Body of pancreas (tissue), 4 donors: ENCODE measurements at regions not wholly inside any gene's neighbourhood (a gene's known extent, or its start where the extent isn't known, plus 50 kb on each side); places are given as distances from the start of the nearest gene placed in this dataset.
A peak's percentile ranks its signal among the peaks of the same experiment; 100 is the strongest.

ENCODE experiments used
- ATAC-seq: fragments of 150-250 bp; one replicate; pipeline ENCODE4 v1.9.1; 2016
- DNase-seq, 4 donors: peaks; one replicate each; pipeline ENCODE4 v3.0.0-alpha.2; 2019
- H3K27ac ChIP-seq, 4 donors: fragments of 200-600 bp; sonication (generic); 1 replicate in 3 of 4; 2 replicates in 1 of 4; pipeline versions ENCODE4 v1.5.1 to v1.6.1; 2016 to 2019; ENCODE audit warnings: mild to moderate bottlenecking in 1 of 4, mixed read lengths in 1 of 4, moderate library complexity in 1 of 4
- H3K27me3 ChIP-seq, 2 donors: fragments of 200-600 bp; sonication (generic); one replicate each; pipeline ENCODE4 v1.6.0; 2016; ENCODE audit warnings: mild to moderate bottlenecking in 1 of 2
- H3K36me3 ChIP-seq, 2 donors: fragments of 200-600 bp; sonication (generic); replicated peaks in 1 of 2; 2 replicates each; pipeline ENCODE4 v1.5.1; 2016; ENCODE audit warnings: low read depth in 2 of 2; ENCODE audit not compliant: insufficient read depth in 1 of 2
- H3K4me1 ChIP-seq: fragments of 200-600 bp; sonication (generic); one replicate; pipeline ENCODE4 v1.6.0; 2016
- H3K4me3 ChIP-seq, 2 donors: fragments of 200-600 bp; sonication (generic); 1 replicate in 1 of 2; 2 replicates in 1 of 2; pipeline ENCODE4 v1.5.1; 2016 to 2019
- H3K9me3 ChIP-seq, 3 donors: fragments of 200-600 bp; sonication (generic); 1 replicate in 2 of 3; 2 replicates in 1 of 3; pipeline ENCODE4 v1.5.1; 2016
- POLR2A ChIP-seq, 3 donors: fragments of 450-650 bp; IDR thresholded peaks; one replicate each; pipeline ENCODE4 v1.6.1; 2016; ENCODE audit warnings: antibody characterized with exemption in 3 of 3, mild to moderate bottlenecking in 2 of 3
- WGBS, 2 donors: methylation state at CpG; one replicate each; pipeline ENCODE4 v1.1.5; 2017; 5-methylcytosine and 5-hydroxymethylcytosine counted together
- intact Hi-C: fragments of 100-400 bp; cut with DNase I; formaldehyde crosslinking; loops from one replicate; pipeline ENCODE4 v1.15.1; 2023
- TF ChIP-seq, protein P1 (sequence below), 7 experiments: fragments of 450-650 bp in 4 of 7; fragments of 200-600 bp in 3 of 7; sonication (generic) in 3 of 7; IDR thresholded peaks; one replicate each; pipeline ENCODE4 v1.5.1; 2016 to 2019; ENCODE audit warnings: antibody characterized with exemption in 7 of 7

GRCh38 chr7:12861070-12861469 is 173.6 kb downstream of the ARL4A start:
- H3K36me3 ChIP-seq: no peaks in the 10 kb centered on the region
- peak; percentile 95 for ATAC-seq
- H3K27me3 ChIP-seq: no peaks in the 10 kb centered on the region
- H3K4me3 ChIP-seq: no peak overlapping the region
- TF ChIP-seq, protein P1, sequence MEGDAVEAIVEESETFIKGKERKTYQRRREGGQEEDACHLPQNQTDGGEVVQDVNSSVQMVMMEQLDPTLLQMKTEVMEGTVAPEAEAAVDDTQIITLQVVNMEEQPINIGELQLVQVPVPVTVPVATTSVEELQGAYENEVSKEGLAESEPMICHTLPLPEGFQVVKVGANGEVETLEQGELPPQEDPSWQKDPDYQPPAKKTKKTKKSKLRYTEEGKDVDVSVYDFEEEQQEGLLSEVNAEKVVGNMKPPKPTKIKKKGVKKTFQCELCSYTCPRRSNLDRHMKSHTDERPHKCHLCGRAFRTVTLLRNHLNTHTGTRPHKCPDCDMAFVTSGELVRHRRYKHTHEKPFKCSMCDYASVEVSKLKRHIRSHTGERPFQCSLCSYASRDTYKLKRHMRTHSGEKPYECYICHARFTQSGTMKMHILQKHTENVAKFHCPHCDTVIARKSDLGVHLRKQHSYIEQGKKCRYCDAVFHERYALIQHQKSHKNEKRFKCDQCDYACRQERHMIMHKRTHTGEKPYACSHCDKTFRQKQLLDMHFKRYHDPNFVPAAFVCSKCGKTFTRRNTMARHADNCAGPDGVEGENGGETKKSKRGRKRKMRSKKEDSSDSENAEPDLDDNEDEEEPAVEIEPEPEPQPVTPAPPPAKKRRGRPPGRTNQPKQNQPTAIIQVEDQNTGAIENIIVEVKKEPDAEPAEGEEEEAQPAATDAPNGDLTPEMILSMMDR (IDR thresholded peaks at IDR 0.05): no peak
- no peak for TF ChIP-seq POLR2A (IDR thresholded peaks at IDR 0.05)
- H3K9me3 ChIP-seq: no peaks in the 10 kb centered on the region
- 20 to 29% methylated on average over 3 of the region's 3 CpGs for whole genome bisulfite sequencing, 2 donors
- DNase-seq: peak in 3 of 4 donors; percentile 60 to 72 (median 61)
- H3K4me1 ChIP-seq: peaks cover 7% of the 10 kb centered on the region
- peak overlapping the region in 3 of 4 donors; percentile 17 to 40 (median 35) for H3K27ac ChIP-seq
- intact Hi-C loops: no loop called here

GRCh38 chr7:12862146-12862545 is 174.7 kb downstream of the ARL4A start:
- no peaks in the 10 kb centered on the region for H3K36me3 ChIP-seq
- 78 to 91% methylated on average over 4 of the region's 4 CpGs for WGBS, 2 donors
- no peaks in the 10 kb centered on the region for H3K27me3 ChIP-seq
- H3K9me3 ChIP-seq: no peaks in the 10 kb centered on the region
- intact Hi-C loops: no loop called here
- H3K4me1 ChIP-seq: peaks cover 7% of the 10 kb centered on the region
- TF ChIP-seq, protein P1 (IDR thresholded peaks at IDR 0.05): no peak
- TF ChIP-seq POLR2A (IDR thresholded peaks at IDR 0.05): no peak
- DNase-seq (no peak), ATAC-seq (no peak)
- H3K27ac ChIP-seq: no peak overlapping the region
- no peak overlapping the region for H3K4me3 ChIP-seq

- intact Hi-C loops: no loop called here
- Histone ChIP-seq H3K9me3 (no peaks in the 10 kb centered on the region), H3K4me3 (no peak overlapping the region), H3K4me1 (peaks cover 7% of the 10 kb centered on the region), H3K27ac (no peak overlapping the region), H3K36me3 (no peaks in the 10 kb centered on the region), H3K27me3 (no peaks in the 10 kb centered on the region)
- TF ChIP-seq POLR2A (IDR thresholded peaks at IDR 0.05): no peak
- TF ChIP-seq, protein P1 (IDR thresholded peaks at IDR 0.05): no peak
- ATAC-seq: no peak
- 90 to 94% methylated on average over 6 to 8 of the region's 11 CpGs for WGBS, 2 donors
- no peak for DNase-seq
Measured at GRCh38 chr7:12864470-12865046, 177.1 kb downstream of the ARL4A start.

DNA sequence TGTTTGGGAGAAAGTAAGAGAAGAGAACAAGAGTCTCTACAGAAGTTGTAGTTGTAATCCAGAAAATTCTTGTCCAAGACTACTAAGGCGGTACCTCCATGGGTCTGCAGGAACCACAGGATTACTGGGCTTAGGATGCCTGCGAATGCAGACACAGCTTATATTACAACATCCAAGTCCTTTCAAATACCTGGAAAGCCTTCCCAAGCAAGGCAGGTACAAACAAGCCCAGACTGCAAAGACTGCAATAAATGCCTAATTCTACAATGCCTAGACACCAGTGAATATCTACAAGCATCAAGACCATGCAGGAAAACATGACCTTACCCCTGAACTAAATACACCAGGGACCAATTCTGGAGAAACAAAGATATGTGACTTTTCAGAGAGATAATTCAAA is 178.2 kb downstream of the ARL4A start:
- peaks cover 7% of the 10 kb centered on the region for H3K4me1 ChIP-seq
- TF ChIP-seq, protein P1 (IDR thresholded peaks at IDR 0.05): no peak
- TF ChIP-seq POLR2A (IDR thresholded peaks at IDR 0.05): no peak
- no peaks in the 10 kb centered on the region for H3K9me3 ChIP-seq
- intact Hi-C loops: no loop called here
- no peak overlapping the region for H3K4me3 ChIP-seq
- no peak overlapping the region for H3K27ac ChIP-seq
- ATAC-seq: no peak
- no peak for DNase-seq
- WGBS, 2 donors: 95 to 97% methylated on average over 2 of the region's 2 CpGs
- H3K36me3 ChIP-seq: no peaks in the 10 kb centered on the region
- H3K27me3 ChIP-seq: no peaks in the 10 kb centered on the region

- Histone ChIP-seq H3K27me3 (no peaks in the 10 kb centered on the region), H3K4me1 (peaks cover 4% of the 10 kb centered on the region), H3K4me3 (no peak overlapping the region), H3K27ac (no peak overlapping the region), H3K9me3 (no peaks in the 10 kb centered on the region), H3K36me3 (no peaks in the 10 kb centered on the region)
- ATAC-seq (no peak), DNase-seq (no peak)
- intact Hi-C loops: no loop called here
- TF ChIP-seq POLR2A (IDR thresholded peaks at IDR 0.05): no peak
- TF ChIP-seq, protein P1 (IDR thresholded peaks at IDR 0.05): no peak
- WGBS, 2 donors: 88 to 89% methylated on average over 4 of the region's 4 CpGs
Measured at GRCh38 chr7:12866207-12866606, 178.8 kb downstream of the ARL4A start.
